Cardiac muscle cell (in vitro differentiated cells and primary cell): ENCODE measurements at regions not wholly inside any gene's neighbourhood (a gene's known extent, or its start where the extent isn't known, plus 50 kb on each side); places are given as distances from the start of the nearest gene placed in this dataset.

ENCODE experiments used
- DNase-seq, 2 donors: peaks; one replicate each; pipeline versions ENCODE4 v3.0.0 to v3.0.0-alpha.2; 2010 to 2017; ENCODE audit warnings: low read depth in 1 of 2, low spot score in 1 of 2
- H3K27ac ChIP-seq: fragments of 200-600 bp; sonication (generic); 2 replicates; pipeline ENCODE4 v1.5.1; 2016
- H3K27me3 ChIP-seq: fragments of 200-600 bp; sonication (generic); 2 replicates; pipeline ENCODE4 v1.6.0; 2016; ENCODE audit warnings: control low read depth
- H3K36me3 ChIP-seq: fragments of 200-600 bp; sonication (generic); 2 replicates; pipeline ENCODE4 v1.5.1; 2016; ENCODE audit warnings: control low read depth
- H3K4me1 ChIP-seq: fragments of 200-600 bp; sonication (generic); 2 replicates; pipeline ENCODE4 v1.8.1; 2017; ENCODE audit warnings: low read depth, mild to moderate bottlenecking, mixed run types
- H3K4me3 ChIP-seq: fragments of 200-600 bp; sonication (generic); 2 replicates; pipeline ENCODE4 v1.5.1; 2016; ENCODE audit warnings: mild to moderate bottlenecking
- H3K9me3 ChIP-seq: fragments of 200-600 bp; sonication (generic); 2 replicates; pipeline ENCODE4 v1.5.1; 2017; ENCODE audit warnings: low read depth, mild to moderate bottlenecking, control low read depth
- CTCF ChIP-seq: IDR thresholded peaks from 2 replicates; pipeline ENCODE4 v1.5.1; 2012; ENCODE audit warnings: low read depth, mild to moderate bottlenecking, low read length

GRCh38 chr2:176612736-176613135, 343.5 kb downstream of the MTX2 start:
- Histone ChIP-seq H3K27ac (no peak overlapping the region), H3K9me3 (no peaks in the 10 kb centered on the region), H3K4me3 (no peak overlapping the region), H3K4me1 (no peaks in the 10 kb centered on the region), H3K36me3 (no peaks in the 10 kb centered on the region), H3K27me3 (no peaks in the 10 kb centered on the region)
- DNase-seq, result peak in 1 of 2 donors; percentile 13
- no peak for TF ChIP-seq CTCF

- DNase-seq, result peak in 1 of 2 donors; percentile 74
- Histone ChIP-seq H3K4me3 (no peak overlapping the region), H3K9me3 (no peaks in the 10 kb centered on the region), H3K27ac (no peak overlapping the region), H3K27me3 (no peaks in the 10 kb centered on the region), H3K4me1 (no peaks in the 10 kb centered on the region), H3K36me3 (no peaks in the 10 kb centered on the region)
- no peak for TF ChIP-seq CTCF
These were observed 344.2 kb downstream of the MTX2 start for GRCh38 chr2:176613323-176613987.

GRCh38 chr2:176614049-176614448, 344.8 kb downstream of the MTX2 start:
- H3K36me3 ChIP-seq, result no peaks in the 10 kb centered on the region
- H3K9me3 ChIP-seq, result no peaks in the 10 kb centered on the region
- peak in 1 of 2 donors; percentile 25 for DNase-seq
- H3K27me3 ChIP-seq, result no peaks in the 10 kb centered on the region
- TF ChIP-seq CTCF, result no peak
- H3K4me3 ChIP-seq, result no peak overlapping the region
- H3K4me1 ChIP-seq, result no peaks in the 10 kb centered on the region
- H3K27ac ChIP-seq, result no peak overlapping the region

GRCh38 chr2:176614930-176615329, 345.7 kb downstream of the MTX2 start:
- Histone ChIP-seq H3K36me3 (no peaks in the 10 kb centered on the region), H3K27me3 (no peaks in the 10 kb centered on the region), H3K9me3 (no peaks in the 10 kb centered on the region), H3K4me1 (no peaks in the 10 kb centered on the region), H3K27ac (no peak overlapping the region), H3K4me3 (no peak overlapping the region)
- DNase-seq, result no peak
- TF ChIP-seq CTCF, result no peak

GRCh38 chr2:176619504-176619903, 350.3 kb downstream of the MTX2 start:
- H3K4me3 ChIP-seq, result no peak overlapping the region

More at GRCh38 chr2:176619504-176619903, 350.3 kb downstream of the MTX2 start:
- no peak overlapping the region for H3K27ac ChIP-seq
- no peaks in the 10 kb centered on the region for H3K27me3 ChIP-seq
- H3K9me3 ChIP-seq, result no peaks in the 10 kb centered on the region
- TF ChIP-seq CTCF, result no peak
- H3K36me3 ChIP-seq, result no peaks in the 10 kb centered on the region
- DNase-seq, result no peak
- peaks cover 4% of the 10 kb centered on the region for H3K4me1 ChIP-seq
